Suprapubic skin (tissue), 4 donors: ENCODE measurements at regions not wholly inside any gene's neighbourhood (a gene's known extent, or its start where the extent isn't known, plus 50 kb on each side); places are given as distances from the start of the nearest gene placed in this dataset.

Source experiments
- CTCF ChIP-seq, 2 donors: fragments of 200-600 bp in 1 of 2; fragments of 450-650 bp in 1 of 2; sonication (generic) in 1 of 2; IDR thresholded peaks; one replicate each; pipeline ENCODE4 v1.5.1; 2016 to 2019; ENCODE audit warnings: antibody characterized with exemption in 2 of 2, mild to moderate bottlenecking in 1 of 2, moderate library complexity in 1 of 2
- EP300 ChIP-seq: sonication (generic); formaldehyde crosslinking; IDR thresholded peaks from one replicate; pipeline ENCODE4 v1.6.1; 2017; ENCODE audit warnings: antibody characterized with exemption
- POLR2A ChIP-seq, 2 donors: fragments of 450-650 bp; IDR thresholded peaks; one replicate each; pipeline ENCODE4 v1.6.1; 2017; ENCODE audit warnings: antibody characterized with exemption in 2 of 2, mild to moderate bottlenecking in 2 of 2, moderate library complexity in 2 of 2
- POLR2AphosphoS5 ChIP-seq, 3 donors: sonication (generic); formaldehyde crosslinking; IDR thresholded peaks; one replicate each; pipeline ENCODE4 v1.6.1; 2017; ENCODE audit warnings: antibody characterized with exemption in 3 of 3

GRCh38 chr3:27642796-27643195 is 79.3 kb downstream of the EOMES start:
- no peak for TF ChIP-seq CTCF (IDR thresholded peaks at IDR 0.05)
- TF ChIP-seq EP300, result no peak
- TF ChIP-seq POLR2AphosphoS5 (IDR thresholded peaks at IDR 0.05), result no peak
- TF ChIP-seq POLR2A (IDR thresholded peaks at IDR 0.05), result no peak
